Stimulated activated CD4-positive, alpha-beta T cell treated with anti-CD3 and anti-CD28 coated beads, Interleukin-2, amount 100 ng/mL, for 48 hours (primary cell): ENCODE measurements at regions not wholly inside any gene's neighbourhood (a gene's known extent, or its start where the extent isn't known, plus 50 kb on each side); places are given as distances from the start of the nearest gene placed in this dataset.
"Not testable (repeated sequence)": the region's sequence is repeated elsewhere in the genome, so short reads cannot be mapped to it uniquely, and the experiment has no call there.

ENCODE experiments used
- DNase-seq, 2 donors: peaks; one replicate each; pipeline ENCODE4 v3.0.0-alpha.2; 2020

- DNase-seq: no peak
Measured at GRCh38 chr20:40939667-40940066, 89.0 kb upstream of the TOP1 start.

- DNase-seq: no peak
Measured at GRCh38 chr20:40941133-40941610, 87.5 kb upstream of the TOP1 start.

- no peak for DNase-seq
Measured at GRCh38 chr20:40942006-40942405, 86.6 kb upstream of the TOP1 start.

- no peak for DNase-seq
Measured at GRCh38 chr20:40942775-40943174, 85.8 kb upstream of the TOP1 start.

- no peak for DNase-seq
Measured at GRCh38 chr20:40943591-40943990, 85.0 kb upstream of the TOP1 start.

- DNase-seq: no peak
Measured at GRCh38 chr20:40945189-40945588, 83.4 kb upstream of the TOP1 start.

GRCh38 chr20:40945754-40946450 is 82.7 kb upstream of the TOP1 start:
- DNase-seq: no peak

- no peak for DNase-seq
Measured at GRCh38 chr20:40946451-40946850, 82.2 kb upstream of the TOP1 start.

- no peak for DNase-seq
Measured at GRCh38 chr20:40948465-40949267, 80.0 kb upstream of the TOP1 start.

GRCh38 chr20:40949346-40949745 is 79.3 kb upstream of the TOP1 start:
- DNase-seq: no peak

- no peak for DNase-seq
Measured at GRCh38 chr20:40952136-40952535, 76.5 kb upstream of the TOP1 start.

GRCh38 chr20:40953416-40953815 is 75.2 kb upstream of the TOP1 start:
- DNase-seq: no peak

GRCh38 chr20:40953856-40954255 is 74.8 kb upstream of the TOP1 start:
- no peak for DNase-seq

GRCh38 chr20:40954521-40955165 is 74.0 kb upstream of the TOP1 start:
- no peak for DNase-seq

GRCh38 chr20:40955326-40955725 is 73.3 kb upstream of the TOP1 start:
- DNase-seq: no peak

GRCh38 chr20:40955826-40956225 is 72.8 kb upstream of the TOP1 start:
- DNase-seq: not testable (repeated sequence)

- DNase-seq: no peak
Measured at GRCh38 chr20:40956542-40957264, 71.9 kb upstream of the TOP1 start.

- no peak for DNase-seq
Measured at GRCh38 chr20:40957265-40957760, 71.3 kb upstream of the TOP1 start.

GRCh38 chr20:40958598-40958997 is 70.0 kb upstream of the TOP1 start:
- no peak for DNase-seq

GRCh38 chr20:40959325-40960092 is 69.1 kb upstream of the TOP1 start:
- DNase-seq: no peak

- no peak for DNase-seq
Measured at GRCh38 chr20:40960101-40960500, 68.5 kb upstream of the TOP1 start.

GRCh38 chr20:40960521-40960956 is 68.1 kb upstream of the TOP1 start:
- no peak for DNase-seq
